Kidney tubule cell (primary cell): ENCODE measurements at regions not wholly inside any gene's neighbourhood (a gene's known extent, or its start where the extent isn't known, plus 50 kb on each side); places are given as distances from the start of the nearest gene placed in this dataset.
A peak's percentile ranks its signal among the peaks of the same experiment; 100 is the strongest.

ENCODE experiments used
- DNase-seq: peaks from one replicate; pipeline ENCODE4 v3.0.0-alpha.2; 2018; ENCODE audit warnings: low spot score

DNA sequence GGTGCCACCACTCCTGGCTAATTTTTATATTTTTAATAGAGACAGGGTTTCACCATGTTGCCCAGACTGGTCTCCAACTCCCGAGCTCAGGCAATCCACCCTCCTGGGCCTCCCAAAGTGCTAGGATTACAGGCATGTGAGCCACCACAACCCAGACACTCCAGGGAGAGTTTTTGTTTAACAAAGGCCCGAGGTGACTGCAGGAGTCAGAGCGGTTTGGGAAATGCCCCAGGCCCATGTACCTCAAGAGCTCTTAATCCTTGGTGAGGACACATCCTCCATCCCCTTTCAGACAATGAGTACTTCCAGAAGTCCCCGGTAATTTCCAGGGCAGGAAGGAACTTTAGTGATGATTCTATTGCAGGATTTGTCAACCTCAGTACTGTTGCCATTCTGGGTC lies 176.0 kb downstream of the ESRRB start:
- DNase-seq, result no peak

DNA sequence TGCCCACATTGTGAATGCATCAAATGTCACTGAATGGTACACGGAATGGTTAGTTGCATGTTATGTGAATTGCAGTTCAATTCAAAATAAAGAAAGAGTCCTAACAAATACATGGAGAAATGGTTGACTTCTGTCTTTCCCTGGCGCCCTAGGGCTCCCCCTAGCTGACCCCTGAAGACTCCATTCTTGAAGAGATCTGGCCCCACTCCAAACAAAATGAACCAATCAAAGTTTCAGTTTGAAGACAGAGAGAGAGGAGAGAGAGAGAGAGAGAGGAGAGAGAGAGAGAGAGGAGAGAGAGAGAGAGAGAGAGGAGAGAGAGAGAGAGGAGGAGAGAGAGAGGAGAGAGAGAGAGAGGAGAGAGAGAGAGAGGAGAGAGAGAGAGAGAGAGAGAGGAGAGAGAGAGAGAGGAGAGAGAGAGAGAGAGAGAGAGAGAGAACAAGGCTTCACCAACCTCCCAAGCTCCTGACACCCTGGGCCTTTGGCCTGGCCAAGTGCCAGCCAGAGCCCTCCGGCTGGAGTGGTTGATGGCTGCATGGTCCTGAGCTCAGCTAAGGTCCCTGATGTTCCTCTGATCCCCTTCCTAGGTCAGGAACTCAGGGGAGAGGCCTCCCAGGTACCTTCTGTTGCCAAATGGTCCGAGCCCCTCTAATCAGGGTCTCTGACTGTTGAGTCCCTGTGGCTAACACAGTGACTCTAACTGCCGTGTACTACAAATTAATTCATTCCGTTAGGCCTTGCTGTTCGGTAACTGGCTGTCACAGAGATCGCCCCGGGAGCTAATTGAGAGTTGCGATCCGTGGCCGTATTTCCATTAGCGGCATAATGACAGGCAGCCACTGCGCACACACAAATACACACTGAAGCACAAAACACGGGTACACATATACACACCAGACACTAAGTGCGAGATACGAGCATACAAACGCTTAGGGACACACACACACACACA lies 188.8 kb downstream of the ESRRB start:
- no peak for DNase-seq

DNA sequence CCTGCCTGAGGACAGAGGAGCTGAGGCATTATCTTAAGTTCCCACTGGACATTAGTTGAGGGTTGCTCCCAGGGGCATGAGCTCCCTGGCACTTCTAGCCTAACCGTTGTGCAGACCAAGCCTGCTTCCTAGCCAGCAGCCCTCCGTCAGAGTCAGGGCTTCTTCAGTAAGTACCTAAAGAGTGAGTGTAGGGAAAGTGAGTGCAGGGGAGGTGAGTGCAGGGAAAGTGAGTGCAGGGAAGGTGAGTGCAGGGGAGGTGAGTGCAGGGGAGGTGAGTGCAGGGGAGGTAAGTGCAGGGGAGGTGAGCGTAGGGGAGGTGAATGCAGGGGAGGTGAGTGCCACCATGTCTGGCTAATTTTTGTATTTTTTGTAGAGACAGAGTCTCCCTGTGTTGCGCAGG lies 190.5 kb downstream of the ESRRB start:
- no peak for DNase-seq

DNA sequence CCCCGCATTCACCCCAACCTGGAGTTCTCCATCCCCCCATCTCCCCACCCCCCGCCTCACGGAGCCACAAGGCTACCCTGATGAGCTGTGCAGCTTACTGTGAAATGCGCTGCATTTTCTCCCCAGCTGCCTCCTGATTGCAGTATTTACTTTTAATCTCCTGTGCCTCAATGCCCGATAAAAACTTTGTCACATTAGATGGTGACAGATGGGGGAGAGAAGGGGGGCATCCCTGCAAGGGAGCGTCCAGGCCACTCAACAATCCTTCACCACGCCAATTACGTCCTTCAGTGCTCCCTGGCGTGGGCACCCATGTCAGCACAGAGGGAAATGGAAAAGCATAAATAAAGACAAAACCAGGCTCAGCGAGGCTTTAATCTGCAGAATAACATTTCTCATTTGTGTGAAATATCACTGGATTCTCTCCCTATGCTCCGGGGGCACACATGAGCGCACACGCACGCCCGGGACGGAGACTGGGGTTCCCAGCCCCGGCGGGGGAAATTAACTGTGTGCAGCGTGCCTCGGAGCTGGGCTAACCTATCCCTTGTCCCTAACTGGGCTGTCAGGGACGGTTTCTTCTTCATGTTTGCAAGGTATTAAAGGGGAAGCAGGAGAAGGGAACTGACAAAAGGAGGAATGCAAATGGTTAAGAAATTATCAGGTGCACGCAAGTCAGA lies 186.7 kb upstream of the VASH1 start:
- DNase-seq, result no peak

DNA sequence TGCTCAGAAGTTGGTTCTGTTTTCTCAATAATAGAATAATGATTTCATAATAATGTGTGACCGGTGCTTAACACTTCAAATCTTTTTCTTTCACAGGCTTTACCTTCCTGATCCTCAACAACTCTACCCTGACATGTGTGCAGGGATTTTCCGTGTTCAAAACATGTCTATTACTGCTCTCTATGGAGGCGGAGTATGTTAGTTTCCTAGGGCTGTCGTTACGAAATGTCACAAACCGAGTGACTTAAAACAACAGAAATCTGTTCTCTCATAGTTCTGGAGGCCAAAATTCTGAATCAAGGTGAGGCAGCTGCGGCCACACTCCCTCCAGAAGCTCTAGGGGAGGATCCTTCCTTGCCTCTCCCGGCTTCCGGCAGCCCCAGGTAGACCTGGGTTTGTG lies 186.2 kb upstream of the VASH1 start:
- DNase-seq, result no peak

DNA sequence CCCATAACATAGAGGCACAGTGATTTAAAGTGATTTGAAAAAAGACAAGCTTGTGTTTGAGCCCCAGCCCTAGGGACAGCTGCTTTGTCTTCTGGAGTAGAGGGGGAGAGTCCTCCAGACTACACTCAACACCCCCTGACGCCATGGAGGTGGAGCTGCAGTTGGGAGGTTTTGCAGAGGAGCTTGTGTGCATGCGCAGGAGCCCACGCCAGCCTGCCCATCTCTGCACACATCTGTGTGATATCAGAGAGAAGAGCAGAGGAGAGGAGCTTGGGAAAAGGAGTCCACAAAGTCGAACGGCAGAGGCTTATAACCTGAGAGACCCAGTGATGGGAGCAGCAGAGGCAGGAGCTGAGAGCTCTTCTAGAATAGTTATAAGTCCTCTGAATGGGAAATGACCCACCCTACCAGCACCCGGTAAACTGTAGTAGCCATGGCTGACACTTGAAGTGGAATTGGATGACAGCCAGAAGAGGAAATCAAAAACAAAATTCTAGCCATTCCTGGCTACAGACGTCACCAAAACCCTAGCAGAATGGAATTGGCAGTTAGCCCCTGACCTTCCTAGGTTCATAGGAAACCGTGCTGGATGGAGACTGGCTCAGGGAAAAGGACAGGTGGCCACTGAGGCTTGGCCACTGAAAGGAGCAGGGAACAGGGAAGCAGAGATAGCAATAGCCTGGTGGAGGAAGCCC lies 185.1 kb upstream of the VASH1 start:
- DNase-seq, result peak; percentile 60

DNA sequence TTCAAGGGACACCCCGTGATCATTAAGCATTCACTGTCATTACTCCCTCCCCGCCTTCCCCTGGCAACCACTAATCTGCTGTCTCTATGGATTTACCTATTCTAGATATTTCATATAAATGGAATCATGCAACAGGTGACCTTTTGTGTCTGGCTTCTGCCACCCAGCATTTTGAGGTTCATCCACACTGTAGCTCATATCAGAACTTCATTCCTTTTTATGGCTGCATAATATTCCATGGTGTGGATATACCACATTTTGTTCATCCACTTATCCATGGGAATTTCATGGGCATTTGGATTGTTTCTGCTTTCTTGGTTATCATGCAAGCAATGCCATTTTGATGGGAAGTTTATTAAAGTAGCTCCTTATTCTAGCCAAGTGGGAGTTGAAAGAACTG lies 184.2 kb upstream of the VASH1 start:
- no peak for DNase-seq

DNA sequence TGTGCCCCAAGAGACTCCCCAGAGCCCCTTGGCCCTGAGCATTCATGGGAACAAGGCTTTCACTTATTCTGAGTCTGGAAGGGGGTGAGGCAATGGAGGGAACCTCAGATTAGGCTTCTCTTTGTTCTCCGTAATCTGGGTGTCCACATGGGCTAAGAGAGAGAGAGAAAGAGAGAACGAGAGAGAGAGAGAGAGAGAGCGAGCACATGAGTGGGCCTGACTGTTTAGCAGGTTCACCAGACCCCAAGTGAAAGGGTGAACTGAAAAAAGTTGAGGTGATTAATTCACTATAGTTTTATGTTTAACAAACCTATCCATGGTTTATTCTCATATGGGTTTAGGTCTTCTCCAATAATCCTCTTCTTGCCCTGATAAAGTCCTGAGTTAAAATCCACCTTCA lies 183.4 kb upstream of the VASH1 start:
- no peak for DNase-seq

DNA sequence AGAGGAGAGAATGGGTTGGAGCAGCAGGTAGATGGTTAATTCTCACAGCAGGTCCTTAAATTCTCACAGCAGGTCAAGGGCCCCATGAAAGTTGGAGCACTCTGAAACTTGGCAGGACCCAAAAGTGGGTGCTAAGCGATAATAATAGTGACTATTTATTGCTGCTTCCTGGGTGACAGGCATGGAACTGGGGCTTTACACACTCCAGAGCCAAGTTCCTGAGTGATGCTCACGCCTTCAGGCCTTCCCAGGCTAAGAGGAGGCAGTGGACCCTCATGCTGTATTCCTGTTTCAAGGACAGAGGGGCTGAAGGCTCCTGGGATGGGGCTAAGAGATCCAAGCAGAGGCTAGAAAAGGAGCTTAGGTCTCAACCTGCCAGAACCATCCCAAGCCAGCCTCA lies 180.9 kb upstream of the VASH1 start:
- no peak for DNase-seq

DNA sequence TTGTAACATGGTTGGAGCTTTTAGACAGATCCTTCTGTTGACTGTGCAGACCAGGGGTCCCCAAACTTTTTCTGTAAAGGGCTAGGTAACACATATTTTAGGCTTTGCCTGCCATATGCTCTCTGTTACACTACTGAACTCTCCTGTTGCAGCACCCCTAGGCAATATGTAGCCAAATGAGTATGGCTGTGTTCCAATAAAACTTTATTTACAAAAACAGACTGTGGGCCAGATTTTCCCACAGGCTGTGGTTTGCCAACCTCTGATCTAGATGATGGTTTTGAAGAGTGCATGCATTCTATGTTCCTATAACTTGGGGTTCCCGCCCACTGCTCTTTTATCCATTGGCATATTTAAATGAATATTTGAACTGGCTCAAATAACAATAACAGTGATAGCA lies 180.3 kb upstream of the VASH1 start:
- DNase-seq, result no peak

DNA sequence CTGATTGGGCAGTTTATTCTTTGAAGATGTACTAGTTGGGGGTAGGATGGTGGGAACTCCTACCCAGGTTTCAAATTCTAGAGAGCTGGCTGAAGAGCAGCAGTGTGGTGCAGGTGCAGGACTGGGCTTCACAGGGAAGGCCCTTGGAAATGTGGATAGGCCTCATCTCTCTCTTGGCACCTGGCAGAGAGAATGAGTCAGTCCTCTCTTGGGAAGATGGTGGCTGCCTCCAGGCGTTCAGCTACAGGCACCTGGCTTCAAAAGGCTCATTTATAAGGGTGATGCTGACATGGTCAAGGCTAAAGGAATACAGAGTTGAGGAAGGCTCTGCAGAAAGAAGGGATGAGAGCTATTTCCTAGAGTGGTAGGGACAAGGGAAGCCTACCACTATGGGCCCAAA lies 179.7 kb upstream of the VASH1 start:
- no peak for DNase-seq

DNA sequence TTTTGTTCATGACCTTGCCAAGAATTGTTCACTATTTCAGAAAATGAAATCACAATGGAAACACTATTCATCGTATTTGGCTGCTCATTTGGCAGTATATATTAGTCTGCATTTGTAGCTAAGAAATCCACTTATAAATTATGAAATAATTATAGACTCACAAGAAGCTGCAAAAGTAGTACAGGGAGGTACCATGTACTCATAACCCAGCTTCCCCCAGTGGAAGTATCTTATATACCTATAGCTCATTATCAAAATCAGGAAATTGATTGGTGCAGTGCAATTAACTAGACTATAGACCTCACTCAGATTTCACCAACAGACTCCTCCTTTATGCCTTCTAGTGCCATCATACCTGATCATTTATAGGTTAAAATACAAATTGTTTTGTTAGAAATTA lies 178.8 kb upstream of the VASH1 start:
- DNase-seq, result no peak

DNA sequence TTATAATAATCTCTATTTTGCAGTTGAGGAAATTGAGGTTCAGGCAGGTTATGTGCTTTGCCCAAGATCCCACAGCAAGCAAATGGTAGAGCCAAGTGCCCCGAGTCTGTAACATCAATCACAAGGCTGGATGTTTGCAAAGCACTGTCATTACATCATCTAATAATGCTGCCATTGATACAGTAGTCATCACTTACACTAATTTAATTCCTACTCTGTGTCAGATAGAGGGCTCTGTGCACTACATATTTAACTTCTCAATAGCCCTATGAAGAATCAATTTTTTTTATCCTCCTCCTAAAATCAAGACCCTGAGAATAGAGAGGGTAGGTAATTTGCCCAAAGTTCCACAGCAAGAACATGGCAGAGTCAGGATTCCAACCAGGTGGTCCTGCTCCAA lies 178.1 kb upstream of the VASH1 start:
- DNase-seq, result no peak

DNA sequence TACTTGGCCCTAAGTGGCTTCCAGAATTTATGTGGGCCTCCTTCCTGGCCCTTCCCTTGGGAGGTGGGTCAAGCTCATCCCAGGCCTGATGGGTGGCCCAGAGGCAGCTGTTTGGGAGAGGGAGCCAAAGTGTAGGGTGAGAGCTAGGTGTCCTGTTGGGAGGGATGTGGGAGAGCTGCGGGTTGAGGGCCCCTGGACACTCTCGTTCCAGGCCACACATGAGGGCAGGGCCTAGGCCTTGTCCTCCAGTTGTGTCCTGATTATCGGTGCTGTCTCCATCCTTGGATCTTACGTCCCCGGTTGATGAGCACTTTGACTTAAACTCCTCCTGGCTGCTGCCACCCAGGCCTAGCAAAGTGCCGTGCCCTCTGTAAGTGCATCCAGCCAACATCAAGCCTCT lies 177.5 kb upstream of the VASH1 start:
- DNase-seq, result no peak

DNA sequence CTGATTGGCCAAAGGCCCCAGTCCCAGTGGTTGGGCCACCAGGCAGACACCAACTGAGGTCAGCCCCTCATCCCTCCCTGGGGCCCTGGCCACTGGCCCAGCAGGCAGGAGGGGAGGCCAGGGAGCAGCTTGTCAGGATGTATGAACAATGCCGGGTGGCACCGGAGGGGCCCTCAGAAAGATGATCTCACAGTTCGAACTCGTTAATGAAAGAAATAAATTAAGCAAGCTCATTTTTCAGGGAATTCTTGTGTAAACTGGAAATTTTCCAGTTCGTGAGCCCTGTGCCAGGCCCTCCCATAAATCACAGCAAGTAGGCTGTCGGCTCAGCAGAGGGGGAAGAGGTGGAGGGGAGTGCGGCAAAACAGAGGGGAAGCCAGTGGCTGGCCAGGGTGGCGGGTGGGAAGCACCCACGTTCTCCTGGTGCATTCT lies 177.0 kb upstream of the VASH1 start:
- DNase-seq, result peak; percentile 9

DNA sequence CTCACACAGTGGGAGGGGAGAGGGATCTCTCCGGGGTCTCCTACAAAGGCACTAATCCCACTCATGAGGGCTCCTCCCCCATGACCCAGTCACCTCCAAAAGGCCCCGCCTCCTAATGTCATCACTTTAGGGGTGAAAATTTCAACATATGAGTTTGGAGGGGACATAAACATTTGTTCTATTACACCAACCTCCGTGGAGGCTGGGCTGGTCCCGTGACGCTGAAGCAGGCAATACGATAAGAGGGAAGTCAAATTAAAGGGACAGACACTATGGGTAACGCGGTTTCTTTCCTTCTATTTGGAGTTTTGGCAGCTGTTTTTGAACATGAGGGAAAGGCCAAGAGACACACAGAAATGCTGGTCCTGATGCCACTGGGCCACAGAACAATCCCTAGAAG lies 175.7 kb upstream of the VASH1 start:
- DNase-seq, result no peak

DNA sequence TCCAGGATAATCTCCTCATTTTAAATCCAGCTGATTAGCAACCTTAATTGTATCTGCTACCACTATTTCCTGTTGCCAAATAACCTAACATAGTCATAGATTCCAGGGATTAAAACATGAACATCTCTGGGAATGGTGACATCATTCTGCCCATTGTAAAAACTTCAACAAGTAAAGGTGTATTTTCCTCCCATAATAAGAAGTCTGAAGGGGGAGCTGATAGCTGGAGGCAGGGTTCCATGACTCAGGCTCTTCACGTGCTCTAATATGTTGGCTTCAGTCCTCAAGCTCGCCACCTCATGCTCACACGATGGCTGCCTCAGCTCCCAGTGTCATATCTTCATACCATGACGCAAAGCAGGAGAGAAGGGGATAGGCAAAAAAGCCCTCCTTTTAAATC lies 172.0 kb upstream of the VASH1 start:
- no peak for DNase-seq

DNA sequence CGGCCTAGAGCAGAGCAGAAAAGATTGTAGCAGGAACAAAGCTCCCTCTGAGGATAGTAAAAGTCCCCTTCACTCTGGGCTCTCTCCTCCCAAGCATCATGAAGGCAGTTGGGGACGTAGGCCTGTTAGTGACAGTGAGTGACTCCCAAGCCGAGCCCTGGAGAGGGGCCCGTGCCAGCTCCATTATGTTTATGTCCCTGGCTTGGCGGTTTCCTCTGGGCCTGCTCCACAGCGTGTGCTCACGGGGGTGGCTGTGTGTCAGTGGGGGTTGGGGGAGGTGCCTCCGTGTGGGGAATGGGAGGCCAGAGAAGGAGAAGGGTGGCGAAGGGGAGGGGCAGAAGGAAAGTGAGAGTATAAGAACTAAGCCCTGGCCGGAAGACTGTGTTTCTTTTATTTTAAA lies 170.0 kb upstream of the VASH1 start:
- DNase-seq, result no peak

DNA sequence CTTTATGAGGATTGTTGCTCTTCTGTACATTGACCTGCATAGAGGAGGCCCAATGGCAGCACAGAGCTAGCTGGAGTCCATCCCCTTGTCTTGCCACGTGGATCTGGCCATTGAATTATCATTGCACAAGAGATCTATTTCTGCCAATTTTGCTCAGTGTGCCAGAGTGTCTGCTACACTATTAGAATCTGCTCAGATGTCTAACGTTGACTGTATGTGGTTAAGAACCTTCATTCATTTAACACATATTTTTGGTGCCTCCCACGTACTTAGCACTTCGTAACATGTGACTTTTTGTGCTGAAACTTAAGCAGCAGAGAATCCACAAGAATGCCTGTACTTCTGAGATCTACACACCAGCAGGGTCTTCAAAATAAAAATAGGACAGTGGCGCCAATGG lies 166.0 kb upstream of the VASH1 start:
- no peak for DNase-seq

DNA sequence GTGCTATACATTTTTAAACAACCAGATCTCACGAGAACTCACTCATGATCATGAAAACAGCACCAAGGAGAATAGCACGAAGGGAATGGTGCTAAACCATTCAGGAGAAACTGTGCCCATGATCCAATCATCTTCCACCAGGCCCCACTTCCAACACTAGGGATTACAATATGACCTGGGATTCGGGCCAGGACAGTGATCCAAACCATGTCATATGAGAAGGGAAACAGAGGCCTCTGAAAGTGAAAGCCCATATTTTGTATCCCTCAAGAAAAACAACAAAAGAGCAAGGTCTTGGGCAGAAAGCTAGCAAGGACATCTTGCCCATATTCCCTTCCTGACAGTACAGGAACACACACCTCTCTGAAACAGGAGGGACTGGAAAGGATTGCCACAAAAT lies 163.9 kb upstream of the VASH1 start:
- no peak for DNase-seq

DNA sequence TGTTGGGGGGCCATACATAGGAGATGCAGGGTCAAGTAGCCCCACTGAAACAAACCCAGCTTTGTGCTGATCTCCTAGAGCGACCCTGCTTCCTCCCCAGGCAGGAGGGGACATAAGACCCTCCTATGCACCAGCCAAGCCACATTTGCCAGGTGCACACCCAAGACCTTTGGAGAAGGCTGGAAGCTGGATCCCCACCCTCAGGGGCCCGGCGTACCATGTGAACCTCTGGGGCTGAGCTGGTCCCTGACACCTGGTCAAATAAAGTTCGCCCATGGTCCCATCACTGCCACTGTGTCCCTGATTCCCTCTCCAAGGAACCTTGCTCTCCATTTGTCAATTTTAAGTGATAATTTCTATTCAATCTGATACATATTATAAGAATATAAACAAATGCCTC lies 162.1 kb upstream of the VASH1 start:
- DNase-seq, result no peak

DNA sequence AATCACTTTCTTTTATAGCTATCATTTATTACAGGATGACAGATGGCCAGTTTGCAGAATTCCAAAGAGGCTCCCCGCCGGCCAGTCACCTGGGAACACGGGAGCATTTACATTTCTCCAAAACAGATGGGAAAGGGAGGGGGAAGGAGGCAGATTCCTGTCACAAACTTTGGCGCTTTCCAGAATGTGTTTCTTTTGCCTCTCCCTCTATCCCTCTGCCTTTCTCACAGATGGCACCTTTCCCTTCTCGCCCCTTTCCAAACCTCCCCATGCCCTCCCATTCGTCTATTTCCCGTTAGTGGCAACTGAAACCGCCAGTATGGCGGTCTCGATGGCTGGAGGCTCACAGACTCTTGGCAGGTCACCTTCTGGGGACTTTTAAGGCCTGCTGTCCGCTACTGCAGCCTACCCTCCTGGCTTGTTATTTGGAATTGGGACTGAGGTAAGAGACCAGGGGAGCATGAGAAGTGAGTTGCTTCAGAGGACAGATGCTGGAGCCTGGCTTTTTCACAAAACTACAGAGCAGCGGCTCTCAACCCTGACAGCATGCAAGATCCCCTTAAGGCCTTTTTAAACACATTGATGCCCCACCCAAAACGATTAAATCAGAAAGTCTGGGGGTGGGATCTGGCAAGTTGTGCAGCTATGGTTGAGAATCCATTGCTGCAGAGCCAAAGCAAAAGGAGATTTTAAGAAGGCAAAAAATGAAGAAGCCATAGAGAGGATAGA lies 161.5 kb upstream of the VASH1 start:
- no peak for DNase-seq
